Astrocyte of the spinal cord (primary cell): ENCODE measurements at regions not wholly inside any gene's neighbourhood (a gene's known extent, or its start where the extent isn't known, plus 50 kb on each side); places are given as distances from the start of the nearest gene placed in this dataset.

ENCODE experiments used
- DNase-seq: peaks from one replicate; pipeline ENCODE4 v3.0.0; 2011; ENCODE audit warnings: low read depth, low spot score
- H3K4me3 ChIP-seq: 2 replicates; pipeline ENCODE4 v1.5.1; 2011; ENCODE audit warnings: low read depth, mild to moderate bottlenecking, low read length, moderate library complexity
- CTCF ChIP-seq: IDR thresholded peaks from 2 replicates; pipeline ENCODE4 v1.5.1; 2012; ENCODE audit warnings: low read depth, mild to moderate bottlenecking, low read length, inconsistent platforms
- in situ Hi-C: cut with HindIII; loops from 2 replicates; pipeline ENCODE4 v1.10.0; 2017; ENCODE audit warnings: low sequenced_read_pairs

DNA sequence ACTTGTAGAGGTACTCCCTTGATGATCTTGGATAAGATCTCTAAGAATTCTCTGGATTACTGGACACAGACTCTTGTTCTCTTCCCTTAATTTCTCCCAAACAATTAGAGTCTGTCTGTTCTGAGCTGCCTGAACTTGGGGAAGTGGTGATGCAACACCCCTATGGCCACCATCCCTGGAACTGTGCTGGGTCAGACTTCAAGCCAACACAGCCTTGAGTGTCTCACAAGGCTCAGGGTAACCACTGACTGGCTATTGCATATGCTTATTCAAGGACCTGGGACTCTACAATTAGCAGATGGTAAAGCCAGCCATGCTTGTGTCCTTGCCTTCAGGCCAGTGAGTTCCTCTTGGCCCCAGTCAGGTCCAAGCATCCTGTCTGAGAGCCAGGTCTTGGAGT lies 504.5 kb downstream of the MAN2A1 start:
- in situ Hi-C loops, result no loop called here
- no peak for TF ChIP-seq CTCF
- H3K4me3 ChIP-seq, result no peak overlapping the region
- no peak for DNase-seq

- no peak overlapping the region for H3K4me3 ChIP-seq
- in situ Hi-C loops, result no loop called here
- DNase-seq, result no peak
- TF ChIP-seq CTCF, result no peak
These were observed 505.6 kb downstream of the MAN2A1 start for GRCh38 chr5:110195288-110195687.

- no peak for TF ChIP-seq CTCF
- H3K4me3 ChIP-seq, result no peak overlapping the region
- DNase-seq, result no peak
- in situ Hi-C loops, result no loop called here
These were observed 512.1 kb downstream of the MAN2A1 start for GRCh38 chr5:110201791-110202190.

GRCh38 chr5:110203661-110204060 lies 513.9 kb downstream of the MAN2A1 start:
- in situ Hi-C loops, result no loop called here
- H3K4me3 ChIP-seq, result no peak overlapping the region
- no peak for TF ChIP-seq CTCF
- DNase-seq, result no peak

- TF ChIP-seq CTCF, result no peak
- no peak for DNase-seq
- in situ Hi-C loops, result no loop called here
- no peak overlapping the region for H3K4me3 ChIP-seq
These were observed 517.1 kb downstream of the TMEM232 start for GRCh38 chr5:110209401-110209800.

- in situ Hi-C loops, result no loop called here
- no peak for TF ChIP-seq CTCF
These were observed 507.5 kb downstream of the TMEM232 start for GRCh38 chr5:110218981-110219380.

DNA sequence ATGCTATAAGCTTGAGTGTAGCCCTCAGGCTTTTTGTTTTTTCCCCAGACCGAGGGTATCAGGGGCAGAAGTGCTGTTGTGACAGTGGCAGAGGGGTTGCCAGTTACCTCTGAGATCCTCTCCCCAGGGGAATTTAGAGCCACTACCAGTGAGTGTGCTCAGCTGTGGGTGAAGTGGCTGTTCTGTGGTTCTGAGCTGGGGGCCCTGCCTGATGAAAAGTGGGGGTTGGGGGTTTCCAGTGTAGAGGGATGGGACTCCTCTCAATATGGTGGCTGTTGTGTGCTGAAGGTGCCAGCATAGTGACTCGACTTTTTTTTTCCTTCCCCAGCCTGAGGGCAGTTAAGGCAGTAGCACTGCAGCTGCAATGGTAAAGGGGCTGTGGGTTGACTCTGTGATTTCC lies 506.7 kb downstream of the TMEM232 start:
- in situ Hi-C loops, result no loop called here
- no peak overlapping the region for H3K4me3 ChIP-seq
- DNase-seq, result no peak
- TF ChIP-seq CTCF, result no peak

More at GRCh38 chr5:110218981-110219380, 507.5 kb downstream of the TMEM232 start:
- H3K4me3 ChIP-seq, result no peak overlapping the region
- DNase-seq, result no peak
